HEK293 (cell line): ENCODE measurements at regions not wholly inside any gene's neighbourhood (a gene's known extent, or its start where the extent isn't known, plus 50 kb on each side); places are given as distances from the start of the nearest gene placed in this dataset.

ENCODE experiments used
- ATF2 ChIP-seq: fragments of 450-650 bp; formaldehyde crosslinking; IDR thresholded peaks from 2 replicates; pipeline ENCODE4 v1.5.1; 2016; ENCODE audit warnings: missing biosample characterization, missing genetic modification characterization, low read depth
- CTCF ChIP-seq: fragments of 450-650 bp; formaldehyde crosslinking; IDR thresholded peaks from 2 replicates; pipeline ENCODE4 v1.5.1; 2016; ENCODE audit warnings: missing biosample characterization, missing genetic modification characterization
- PRDM4 ChIP-seq: fragments of 450-650 bp; formaldehyde crosslinking; IDR thresholded peaks from 2 replicates; pipeline ENCODE4 v1.5.1; 2017; ENCODE audit warnings: missing biosample characterization, missing genetic modification characterization
- SP2 ChIP-seq: fragments of 450-650 bp; formaldehyde crosslinking; IDR thresholded peaks from 2 replicates; pipeline ENCODE4 v1.5.1; 2016; ENCODE audit warnings: missing biosample characterization, missing genetic modification characterization
- ZBTB8A ChIP-seq: fragments of 450-650 bp; formaldehyde crosslinking; IDR thresholded peaks from 2 replicates; pipeline ENCODE4 v1.5.1; 2016; ENCODE audit warnings: missing biosample characterization, missing genetic modification characterization
- ZNF133 ChIP-seq: fragments of 450-650 bp; formaldehyde crosslinking; IDR thresholded peaks from 2 replicates; pipeline ENCODE4 v1.5.1; 2016; ENCODE audit warnings: missing biosample characterization, missing genetic modification characterization
- ZNF23 ChIP-seq: fragments of 450-650 bp; formaldehyde crosslinking; IDR thresholded peaks from 2 replicates; pipeline ENCODE4 v1.5.1; 2016; ENCODE audit warnings: missing biosample characterization, missing genetic modification characterization, borderline replicate concordance
- ZNF292 ChIP-seq: fragments of 450-650 bp; formaldehyde crosslinking; IDR thresholded peaks from 2 replicates; pipeline ENCODE4 v1.5.1; 2016; ENCODE audit warnings: low read depth, missing biosample characterization, missing genetic modification characterization, borderline replicate concordance
- ZNF626 ChIP-seq: fragments of 450-650 bp; sonication (Bioruptor Pico); formaldehyde crosslinking; IDR thresholded peaks from 2 replicates; pipeline ENCODE4 v1.5.1; 2018; ENCODE audit warnings: missing biosample characterization, missing genetic modification characterization, inconsistent platforms
- ZNF777 ChIP-seq: fragments of 450-650 bp; formaldehyde crosslinking; IDR thresholded peaks from 2 replicates; pipeline ENCODE4 v1.5.1; 2017; ENCODE audit warnings: missing biosample characterization, missing genetic modification characterization, borderline replicate concordance
- ZNF792 ChIP-seq: fragments of 450-650 bp; formaldehyde crosslinking; IDR thresholded peaks from 2 replicates; pipeline ENCODE4 v1.5.1; 2016; ENCODE audit warnings: missing biosample characterization, missing genetic modification characterization

GRCh38 chr13:97528518-97528917 lies 94.5 kb downstream of the RAP2A start:
- no peak for TF ChIP-seq ZNF626
- no peak for TF ChIP-seq CTCF (tag by site-specific recombination)
- TF ChIP-seq ZNF133 = no peak
- TF ChIP-seq PRDM4 (tag by site-specific recombination) = no peak
- TF ChIP-seq ATF2 (tag by site-specific recombination) = no peak
- no peak for TF ChIP-seq ZNF292 (tag by site-specific recombination)
- TF ChIP-seq ZNF792 (tag by site-specific recombination) = no peak
- no peak for TF ChIP-seq ZBTB8A (tag by site-specific recombination)
- no peak for TF ChIP-seq ZNF777
- TF ChIP-seq SP2 (tag by site-specific recombination) = no peak
- TF ChIP-seq ZNF23 (tag by site-specific recombination) = no peak
